HepG2 (cell line): ENCODE measurements at regions not wholly inside any gene's neighbourhood (a gene's known extent, or its start where the extent isn't known, plus 50 kb on each side); places are given as distances from the start of the nearest gene placed in this dataset.
"Not testable (repeated sequence)": the region's sequence is repeated elsewhere in the genome, so short reads cannot be mapped to it uniquely, and the experiment has no call there.

Experiments
- ATAC-seq: fragments of 200-7000 bp; cut with Tn5 transposase; 3 replicates; pipeline ENCODE4 v1.9.1; 2020; ENCODE audit warnings: mild to moderate bottlenecking, moderate library complexity
- BruUV-seq: library from RNA; stranded (reverse); fragments of 400-500 nt; replicated peaks from 2 replicates; lab custom pipeline; 2021; lab: Mats Ljungman, UMichigan
- CTCF ChIA-PET: fragments of 300-600 bp; formaldehyde crosslinking; extraction: SDS; loops from one replicate; lab custom pipeline; 2021; ENCODE audit warnings: low total read pairs, inconsistent platforms, low intra/inter-chr PET ratio; lab: Yijun Ruan, JAX
- POLR2A ChIA-PET: fragments of 350-600 bp; sonication (Branson Sonifier 250); formaldehyde crosslinking; loops from one replicate; lab custom pipeline; 2020; ENCODE audit warnings: antibody characterized with exemption, inconsistent platforms; lab: Yijun Ruan, JAX
- DNase-seq: peaks from one replicate; pipeline ENCODE4 v3.0.0-alpha.2; 2015; ENCODE audit warnings: low spot score
- FAIRE-seq: peaks from 3 replicates; lab custom pipeline; 2011; peaks lifted over from hg19 to GRCh38; lab: Jason Lieb, UNC
- H2AFZ ChIP-seq: one replicate; pipeline ENCODE4 v1.6.1; 2011; ENCODE audit warnings: low read length, inconsistent platforms
- H3K27ac ChIP-seq: fragments of 300-600 bp; 3 replicates; pipeline ENCODE4 v1.8.0; 2011; ENCODE audit warnings: mixed run types, mild to moderate bottlenecking, mixed read lengths, low read length, inconsistent platforms; ENCODE audit not compliant: insufficient read depth; ENCODE audit errors: extremely low read length
- H3K27me3 ChIP-seq, 2 experiments: fragments of 200-600 bp in 1 of 2; 2 replicates in 1 of 2; 3 replicates in 1 of 2; pipeline versions ENCODE4 v1.6.0 to v1.8.0; 2011; ENCODE audit warnings: low read length in 2 of 2, mild to moderate bottlenecking in 2 of 2, moderate library complexity in 2 of 2, inconsistent platforms in 1 of 2; ENCODE audit not compliant: insufficient read depth in 2 of 2, control insufficient read depth in 1 of 2
- H3K36me3 ChIP-seq, 2 experiments: fragments of 200-600 bp in 1 of 2; replicated peaks in 1 of 2; 2 replicates in 1 of 2; 3 replicates in 1 of 2; pipeline versions ENCODE4 v1.5.1 to v1.8.0; 2011; ENCODE audit warnings: low read length in 2 of 2, inconsistent platforms in 1 of 2; ENCODE audit not compliant: insufficient read depth in 2 of 2, control insufficient read depth in 1 of 2
- H3K4me1 ChIP-seq: 2 replicates; pipeline ENCODE4 v1.5.1; 2012; ENCODE audit warnings: low read length, inconsistent platforms; ENCODE audit not compliant: insufficient read depth
- H3K4me2 ChIP-seq: 2 replicates; pipeline ENCODE4 v1.6.0; 2011; ENCODE audit warnings: low read depth, low read length, inconsistent platforms
- H3K4me3 ChIP-seq, 3 experiments: fragments of 200-600 bp in 1 of 3; sonication (generic), shearing (Covaris generic) in 1 of 3; replicated peaks in 1 of 3; 2 replicates each; pipeline ENCODE4 v1.5.1; 2011 to 2016; ENCODE audit warnings: low read length in 3 of 3, inconsistent platforms in 2 of 3, low read depth in 2 of 3, mild to moderate bottlenecking in 2 of 3, control low read depth in 1 of 3, mixed read lengths in 1 of 3; ENCODE audit not compliant: insufficient read depth in 1 of 3
- H3K79me2 ChIP-seq: one replicate; pipeline ENCODE4 v1.6.1; 2011; ENCODE audit warnings: low read length, inconsistent platforms; ENCODE audit not compliant: insufficient read depth
- H3K9ac ChIP-seq: 2 replicates; pipeline ENCODE4 v1.6.0; 2011; ENCODE audit warnings: mild to moderate bottlenecking, low read depth, low read length, inconsistent platforms; ENCODE audit not compliant: insufficient read depth
- H3K9me3 ChIP-seq: 2 replicates; pipeline ENCODE4 v1.5.1; 2012; ENCODE audit warnings: mild to moderate bottlenecking, low read length
- H4K20me1 ChIP-seq: 2 replicates; pipeline ENCODE4 v1.6.0; 2011; ENCODE audit warnings: inconsistent platforms, mild to moderate bottlenecking, low read length, moderate library complexity; ENCODE audit not compliant: insufficient read depth
- WGBS: methylation state at CpG from one replicate; pipeline ENCODE4 v1.1.6; 2017; ENCODE audit warnings: low lambda C conversion rate; 5-methylcytosine and 5-hydroxymethylcytosine counted together
- in situ Hi-C: cut with HindIII; loops from 2 replicates; pipeline ENCODE4 v1.10.0; 2017; ENCODE audit warnings: low pct_unique_long_range_greater_than_20kb; ENCODE audit not compliant: extremely low pct_ligation_motif_present
- intact Hi-C: fragments of 100-400 bp; cut with micrococcal nuclease; formaldehyde crosslinking; loops from one replicate; pipeline ENCODE4 v1.10.0; 2022; ENCODE audit not compliant: unreplicated experiment

DNA sequence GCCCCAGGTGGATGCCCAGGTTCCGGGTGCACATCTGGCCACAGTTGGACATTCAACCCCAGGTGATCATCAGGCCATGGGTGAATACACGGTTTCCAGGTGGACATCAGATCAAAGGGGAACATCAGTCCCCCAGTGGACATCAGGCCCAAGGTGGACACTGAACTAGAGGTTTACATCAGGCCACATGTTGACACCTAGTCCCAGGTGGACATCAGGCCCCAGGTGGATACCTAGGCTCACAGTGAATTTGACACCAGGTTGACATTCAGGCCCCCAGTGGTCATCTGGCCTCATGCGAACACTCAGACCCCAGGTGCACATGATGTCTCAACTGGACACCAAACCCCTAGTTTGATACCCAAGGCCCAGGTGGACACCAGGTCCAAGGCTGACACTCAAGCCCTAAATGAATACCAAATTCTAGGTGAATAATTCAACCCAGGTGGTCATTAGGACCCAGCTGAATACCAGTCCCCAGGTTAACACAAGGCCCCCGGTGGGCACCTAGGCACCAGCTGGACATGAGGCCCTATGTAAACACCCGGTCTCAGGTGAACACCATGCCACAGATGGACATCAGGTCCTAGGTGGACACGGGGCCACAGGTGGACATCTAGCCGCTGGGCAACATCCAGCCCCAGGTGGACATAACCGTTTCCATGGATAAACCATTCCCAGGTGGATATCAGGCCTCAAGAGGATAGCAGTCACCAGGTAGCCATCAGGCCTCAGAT is 200.4 kb downstream of the POTEM start:
- POLR2A ChIA-PET, H3K9ac ChIP-seq, H3K4me1 ChIP-seq, H2AFZ ChIP-seq, intact Hi-C loops, H3K4me3 ChIP-seq, H3K27me3 ChIP-seq, H4K20me1 ChIP-seq, H3K27ac ChIP-seq, H3K4me2 ChIP-seq, CTCF ChIA-PET, in situ Hi-C loops, BruUV-seq, DNase-seq, FAIRE-seq, H3K79me2 ChIP-seq, H3K9me3 ChIP-seq, ATAC-seq, H3K36me3 ChIP-seq: not testable (repeated sequence)
- WGBS = 31% methylated on average over 7 of the region's 8 CpGs

DNA sequence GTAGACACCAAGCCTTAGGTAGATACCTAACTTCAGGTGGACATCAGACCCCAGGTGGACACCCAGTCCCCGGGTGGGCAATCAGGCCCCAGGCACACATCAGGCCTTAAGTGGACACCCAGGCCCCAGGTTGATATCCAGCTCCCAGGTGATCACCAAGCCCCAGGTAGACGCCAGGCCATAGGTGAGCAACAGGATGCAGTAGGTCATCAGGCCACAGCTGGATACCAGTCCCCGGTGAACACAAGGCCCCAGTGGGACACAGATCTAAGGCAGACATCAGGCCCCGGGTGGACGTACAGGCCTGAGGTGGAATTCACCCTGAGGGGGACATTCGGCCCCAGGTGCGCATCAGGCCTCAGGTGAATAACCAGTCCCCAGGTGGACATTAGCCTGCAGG is 201.0 kb downstream of the POTEM start:
- H3K36me3 ChIP-seq, intact Hi-C loops, H4K20me1 ChIP-seq, in situ Hi-C loops, H3K27ac ChIP-seq, H3K4me3 ChIP-seq, H3K79me2 ChIP-seq, H3K9ac ChIP-seq, ATAC-seq, H3K4me2 ChIP-seq, H3K27me3 ChIP-seq, H3K4me1 ChIP-seq, CTCF ChIA-PET, POLR2A ChIA-PET, FAIRE-seq, H3K9me3 ChIP-seq, H2AFZ ChIP-seq, DNase-seq, BruUV-seq: not testable (repeated sequence)
- WGBS = 30% methylated on average over 6 of the region's 7 CpGs

DNA sequence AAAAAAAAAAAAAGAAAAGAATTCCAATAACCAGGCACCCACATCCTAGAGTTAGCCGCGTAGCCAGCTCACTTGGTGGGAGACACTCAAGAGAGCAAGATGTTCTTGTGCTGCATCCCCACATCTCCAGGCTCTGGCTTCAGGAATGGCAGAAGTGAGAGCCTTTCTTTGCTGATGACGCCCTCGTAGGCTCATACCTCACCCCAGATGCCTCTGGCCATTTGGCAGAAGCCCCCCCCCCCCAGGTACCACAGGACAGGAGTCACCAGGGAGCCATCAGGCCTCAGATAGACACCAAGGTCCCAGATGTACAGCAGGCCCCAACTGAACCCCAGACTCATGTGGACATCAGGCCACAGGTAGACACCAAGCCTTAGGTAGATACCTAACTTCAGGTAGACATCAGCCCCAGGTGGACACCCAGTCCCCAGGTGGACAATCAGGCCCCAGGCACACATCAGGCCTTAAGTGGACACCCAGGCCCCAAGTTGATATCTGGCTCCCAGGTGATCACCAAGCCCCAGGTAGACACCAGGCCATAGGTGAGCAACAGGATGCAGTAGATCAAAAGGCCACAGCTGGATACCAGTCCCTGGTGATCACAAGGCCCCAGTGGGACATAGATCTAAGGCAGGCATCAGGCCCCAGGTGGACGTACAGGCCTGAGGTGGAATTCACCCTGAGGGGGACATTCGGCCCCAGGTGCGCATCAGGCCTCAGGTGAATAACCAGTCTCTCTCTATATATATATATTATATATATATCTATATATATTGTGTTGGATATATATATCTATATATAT is 202.5 kb downstream of the POTEM start:
- H3K4me1 ChIP-seq, in situ Hi-C loops, H2AFZ ChIP-seq, H3K79me2 ChIP-seq, DNase-seq, H3K27me3 ChIP-seq, H3K4me2 ChIP-seq, H3K9ac ChIP-seq, H3K4me3 ChIP-seq, BruUV-seq, H3K27ac ChIP-seq, H3K9me3 ChIP-seq, FAIRE-seq, ATAC-seq, CTCF ChIA-PET, H3K36me3 ChIP-seq, intact Hi-C loops, POLR2A ChIA-PET, H4K20me1 ChIP-seq: not testable (repeated sequence)
- WGBS = 58% methylated on average over 7 of the region's 7 CpGs

DNA sequence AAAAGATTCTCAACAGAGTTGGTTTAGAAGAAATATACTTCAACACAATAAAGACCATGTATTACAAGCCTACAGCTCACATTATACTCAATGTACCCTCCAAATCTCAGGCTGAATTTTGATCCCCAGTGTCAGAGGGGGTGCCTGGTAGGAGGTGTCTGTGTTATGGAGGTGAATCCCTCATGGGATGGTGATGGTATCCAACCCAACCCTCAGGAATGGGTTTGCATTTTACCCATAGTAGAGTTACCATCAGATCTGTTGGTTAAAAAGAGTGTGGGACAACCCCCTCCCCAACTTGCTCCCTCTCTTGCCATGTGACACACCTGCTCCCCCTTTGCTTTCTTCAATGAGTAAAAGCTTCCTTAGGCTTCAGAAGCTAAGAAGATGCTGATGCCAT is 205.5 kb downstream of the POTEM start:
- POLR2A ChIA-PET, BruUV-seq, H3K4me3 ChIP-seq, ATAC-seq, H3K4me1 ChIP-seq, H3K9ac ChIP-seq, intact Hi-C loops, H3K27ac ChIP-seq, CTCF ChIA-PET, H4K20me1 ChIP-seq, FAIRE-seq, H3K9me3 ChIP-seq, H3K79me2 ChIP-seq, H2AFZ ChIP-seq, H3K36me3 ChIP-seq, DNase-seq, H3K4me2 ChIP-seq, H3K27me3 ChIP-seq, in situ Hi-C loops: not testable (repeated sequence)
